IMR-90 (cell line): ENCODE measurements at regions not wholly inside any gene's neighbourhood (a gene's known extent, or its start where the extent isn't known, plus 50 kb on each side); places are given as distances from the start of the nearest gene placed in this dataset.

ENCODE experiments used
- ATAC-seq: fragments of 200-7000 bp; cut with Tn5 transposase; 2 replicates; pipeline ENCODE4 v1.9.1; 2020; ENCODE audit warnings: low read depth, mild to moderate bottlenecking, moderate library complexity
- BruUV-seq: library from RNA; stranded (reverse); fragments of 400-500 nt; replicated peaks from 2 replicates; lab custom pipeline; 2021; lab: Mats Ljungman, UMichigan
- CTCF ChIA-PET: fragments of 300-600 bp; formaldehyde crosslinking; extraction: SDS; loops from one replicate; lab custom pipeline; 2021; ENCODE audit warnings: antibody characterized with exemption; lab: Yijun Ruan, JAX
- POLR2A ChIA-PET: fragments of 300-600 bp; sonication (Branson Sonifier 250); formaldehyde crosslinking; loops from one replicate; lab custom pipeline; 2022; ENCODE audit warnings: antibody characterized with exemption; ENCODE audit not compliant: unreplicated experiment; lab: Charles Lee
- DNase-seq: peaks from one replicate; pipeline ENCODE4 v3.0.0; 2013
- H2AFZ ChIP-seq: replicated peaks from 2 replicates; pipeline ENCODE3; 2013; ENCODE audit warnings: low read length, mild to moderate bottlenecking; ENCODE audit not compliant: poor library complexity
- H2AK5ac ChIP-seq: 2 replicates; pipeline ENCODE4 v1.6.1; 2013; ENCODE audit warnings: low read depth, low read length, inconsistent platforms
- H2AK9ac ChIP-seq: replicated peaks from 2 replicates; pipeline ENCODE3; 2013; ENCODE audit warnings: mild to moderate bottlenecking, low read depth, low read length, moderate library complexity; ENCODE audit not compliant: poor library complexity
- H2BK120ac ChIP-seq: 2 replicates; pipeline ENCODE4 v1.6.1; 2013; ENCODE audit warnings: low read depth, low read length, inconsistent platforms
- H2BK15ac ChIP-seq: 3 replicates; pipeline ENCODE4 v1.6.1; 2013; ENCODE audit warnings: low read depth, low read length, inconsistent platforms
- H2BK20ac ChIP-seq: 2 replicates; pipeline ENCODE4 v1.6.1; 2013; ENCODE audit warnings: low read depth, mild to moderate bottlenecking, inconsistent platforms, low read length, moderate library complexity
- H2BK5ac ChIP-seq: 2 replicates; pipeline ENCODE4 v1.6.1; 2013; ENCODE audit warnings: mild to moderate bottlenecking, low read depth, low read length, inconsistent platforms; ENCODE audit not compliant: poor library complexity, severe bottlenecking
- H3K14ac ChIP-seq: replicated peaks from 2 replicates; pipeline ENCODE4 v1.6.1; 2013; ENCODE audit warnings: low read depth, low read length, inconsistent platforms
- H3K18ac ChIP-seq: 2 replicates; pipeline ENCODE4 v1.6.1; 2013; ENCODE audit warnings: low read depth, low read length, control low read depth
- H3K23ac ChIP-seq: 2 replicates; pipeline ENCODE4 v1.6.1; 2013; ENCODE audit warnings: low read depth, low read length, inconsistent platforms
- H3K27ac ChIP-seq: 2 replicates; pipeline ENCODE4 v1.5.1; 2013; ENCODE audit warnings: mild to moderate bottlenecking, control low read depth, low read length; ENCODE audit not compliant: insufficient read depth
- H3K27me3 ChIP-seq: 2 replicates; pipeline ENCODE4 v1.6.1; 2013; ENCODE audit warnings: low read length; ENCODE audit not compliant: control insufficient read depth, insufficient read depth
- H3K36me3 ChIP-seq: 2 replicates; pipeline ENCODE4 v1.6.1; 2013; ENCODE audit warnings: low read length, mixed read lengths; ENCODE audit not compliant: control insufficient read depth, insufficient read depth
- H3K4ac ChIP-seq: 2 replicates; pipeline ENCODE4 v1.6.1; 2013; ENCODE audit warnings: low read depth, low read length, inconsistent platforms
- H3K4me1 ChIP-seq: 2 replicates; pipeline ENCODE4 v1.6.1; 2013; ENCODE audit warnings: low read length, mixed read lengths; ENCODE audit not compliant: control insufficient read depth, insufficient read depth
- H3K4me2 ChIP-seq: 2 replicates; pipeline ENCODE4 v1.6.1; 2013; ENCODE audit warnings: low read depth, mild to moderate bottlenecking, control low read depth, low read length, moderate library complexity
- H3K4me3 ChIP-seq: 2 replicates; pipeline ENCODE4 v1.5.1; 2013; ENCODE audit warnings: low read depth, mild to moderate bottlenecking, control low read depth, low read length, moderate library complexity; ENCODE audit not compliant: insufficient read depth
- H3K56ac ChIP-seq: 2 replicates; pipeline ENCODE4 v1.6.1; 2013; ENCODE audit warnings: low read length, inconsistent platforms; ENCODE audit not compliant: insufficient read depth; ENCODE audit errors: extremely low read depth
- H3K79me1 ChIP-seq, 2 experiments: 2 replicates each; pipeline ENCODE4 v1.6.1; 2013; ENCODE audit warnings: low read length in 2 of 2, inconsistent platforms in 1 of 2, low read depth in 1 of 2
- H3K9ac ChIP-seq: 2 replicates; pipeline ENCODE4 v1.6.1; 2013; ENCODE audit warnings: low read depth, low read length, control low read depth
- H3K9me1 ChIP-seq: 2 replicates; pipeline ENCODE4 v1.6.1; 2013; ENCODE audit warnings: low read length, inconsistent platforms; ENCODE audit not compliant: insufficient read depth
- H3K9me3 ChIP-seq: 2 replicates; pipeline ENCODE4 v1.6.1; 2013; ENCODE audit warnings: low read length; ENCODE audit not compliant: control insufficient read depth, insufficient read depth
- H4K20me1 ChIP-seq: 2 replicates; pipeline ENCODE4 v1.6.1; 2013; ENCODE audit warnings: low read length, inconsistent platforms; ENCODE audit not compliant: insufficient read depth
- H4K5ac ChIP-seq: 2 replicates; pipeline ENCODE4 v1.6.1; 2013; ENCODE audit warnings: mild to moderate bottlenecking, low read depth, low read length, control low read depth
- H4K8ac ChIP-seq, 2 experiments: 2 replicates each; pipeline ENCODE4 v1.6.1; 2013; ENCODE audit warnings: low read depth in 2 of 2, low read length in 2 of 2, control low read depth in 1 of 2, inconsistent platforms in 1 of 2
- H4K91ac ChIP-seq: 2 replicates; pipeline ENCODE4 v1.6.1; 2013; ENCODE audit warnings: low read depth, low read length, inconsistent platforms; ENCODE audit not compliant: insufficient read depth
- CHD1 ChIP-seq: IDR thresholded peaks from 2 replicates; pipeline ENCODE4 v1.6.1; 2012; ENCODE audit warnings: low read depth, low read length, improper control_type of control experiment
- MAZ ChIP-seq: IDR thresholded peaks from 2 replicates; pipeline ENCODE4 v1.6.1; 2012; ENCODE audit warnings: low read depth, mild to moderate bottlenecking, low read length, improper control_type of control experiment, moderate library complexity, borderline replicate concordance
- POLR2A ChIP-seq: IDR thresholded peaks from 2 replicates; pipeline ENCODE4 v1.6.1; 2012; ENCODE audit warnings: mild to moderate bottlenecking, low read depth, low read length
- RCOR1 ChIP-seq: IDR thresholded peaks from 2 replicates; pipeline ENCODE4 v1.6.1; 2012; ENCODE audit warnings: mild to moderate bottlenecking, low read length, improper control_type of control experiment; ENCODE audit not compliant: insufficient replicate concordance
- dilution Hi-C: fragments of 300-500 bp; cut with HindIII; formaldehyde crosslinking; loops from one replicate; pipeline ENCODE4 v1.14.3; 2018; ENCODE audit warnings: low sequenced_read_pairs; ENCODE audit not compliant: unreplicated experiment
- in situ Hi-C: fragments of 300-500 bp; cut with MboI; formaldehyde crosslinking; loops from 3 replicates; pipeline ENCODE4 v1.14.3; 2019; ENCODE audit warnings: low sequenced_read_pairs, inconsistent platforms, mixed read lengths
- intact Hi-C: fragments of 100-400 bp; cut with micrococcal nuclease; formaldehyde crosslinking; loops from 2 replicates; pipeline ENCODE4 v1.10.0; 2022

- peaks cover 5% of the 10 kb centered on the region for H3K9me3 ChIP-seq
- in situ Hi-C loops (no loop called here), intact Hi-C loops (no loop called here), dilution Hi-C loops (no loop called here)
- no peak overlapping the region for H2AFZ ChIP-seq
- 0 out of 2 replicates have a peak overlapping the region, but pooled peaks have one; percentile 32 for H2BK120ac ChIP-seq
- no peaks in the 10 kb centered on the region for H3K4me1 ChIP-seq
- no peak overlapping the region for H3K4me3 ChIP-seq
- H4K5ac ChIP-seq, result no peak overlapping the region
- H3K9me1 ChIP-seq, result no peaks in the 10 kb centered on the region
- ATAC-seq, result no peak
- H3K27ac ChIP-seq, result no peak overlapping the region
- H3K36me3 ChIP-seq, result no peaks in the 10 kb centered on the region
- H3K27me3 ChIP-seq, result no peaks in the 10 kb centered on the region
- H2BK20ac ChIP-seq, result no peak overlapping the region
- DNase-seq, result no peak
- H2BK15ac ChIP-seq, result no peak overlapping the region
- H4K91ac ChIP-seq, result no peak overlapping the region
- H2BK5ac ChIP-seq, result no peak overlapping the region
- H3K56ac ChIP-seq, result no peak overlapping the region
- no peak overlapping the region for H2AK5ac ChIP-seq
- no peak overlapping the region for H3K4ac ChIP-seq
- no peak overlapping the region for H3K9ac ChIP-seq
- no peaks in the 10 kb centered on the region for H3K79me1 ChIP-seq
- H2AK9ac ChIP-seq, result no peak overlapping the region
- BruUV-seq, result no TSS peak
- no peak overlapping the region for H4K8ac ChIP-seq
- CTCF ChIA-PET, result no interaction called here
- POLR2A ChIA-PET, result no interaction called here
- H4K20me1 ChIP-seq, result no peaks in the 10 kb centered on the region
- no peak overlapping the region for H3K14ac ChIP-seq
- TF ChIP-seq POLR2A (no peak), MAZ (no peak), CHD1 (no peak), RCOR1 (no peak)
- no peak overlapping the region for H3K23ac ChIP-seq
- no peak overlapping the region for H3K18ac ChIP-seq
- H3K4me2 ChIP-seq, result no peak overlapping the region
Measured at GRCh38 chr4:66178906-66179305, 508.6 kb upstream of the EPHA5 start.
